ENCODE measurements at regions not wholly inside any gene's neighbourhood (a gene's known extent, or its start where the extent isn't known, plus 50 kb on each side); places are given as distances from the start of the nearest gene placed in this dataset.
"Not testable (repeated sequence)": the region's sequence is repeated elsewhere in the genome, so short reads cannot be mapped to it uniquely, and the experiment has no call there.

DNA sequence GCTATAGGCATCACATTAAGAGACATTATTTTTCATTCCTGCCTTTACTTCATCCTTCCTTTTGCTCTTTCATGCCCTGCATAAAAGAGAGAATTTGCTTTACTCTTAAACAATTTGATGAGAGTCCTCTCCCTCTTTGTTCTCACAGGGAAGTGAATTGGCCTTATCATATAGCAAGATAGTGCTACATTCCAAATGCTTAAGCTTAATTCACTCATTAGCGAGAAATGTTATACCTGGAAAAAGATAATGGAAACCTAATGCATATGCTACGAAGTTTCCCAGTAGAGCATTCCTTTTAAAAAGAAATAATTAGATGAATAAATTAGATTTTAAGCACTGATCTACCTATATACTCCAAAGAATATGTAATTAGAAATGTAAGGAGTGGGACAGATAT lies 798.8 kb downstream of the C12orf50 start:
- no peak for DNase-seq

- no peak for DNase-seq
Observed at GRCh38 chr12:87227162-87227561, 802.0 kb downstream of the C12orf50 start.

- no peak for DNase-seq
Observed at GRCh38 chr12:87217491-87217890, 811.7 kb downstream of the C12orf50 start.

GRCh38 chr12:87216436-87216835 lies 812.8 kb downstream of the C12orf50 start:
- DNase-seq: no peak

DNA sequence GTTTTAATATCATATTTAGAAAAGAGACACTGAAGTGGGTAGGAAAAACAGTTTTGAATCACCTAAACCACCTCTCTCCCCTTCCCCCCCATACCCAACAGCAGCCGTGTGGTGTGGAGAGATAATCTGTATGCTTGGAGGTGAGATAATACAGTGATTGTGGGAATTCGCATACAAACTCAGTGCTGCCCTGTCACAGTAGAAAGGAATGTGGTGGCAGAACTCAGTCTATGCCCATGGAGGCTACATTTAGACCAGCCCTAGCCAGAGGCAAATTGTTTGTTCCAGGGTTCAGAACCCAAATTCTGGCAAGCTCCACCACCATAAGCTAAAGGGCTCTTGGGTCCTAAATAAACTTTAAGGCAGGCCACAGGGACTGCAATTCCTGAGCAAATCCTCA lies 827.0 kb downstream of the C12orf50 start:
- DNase-seq: no peak

DNA sequence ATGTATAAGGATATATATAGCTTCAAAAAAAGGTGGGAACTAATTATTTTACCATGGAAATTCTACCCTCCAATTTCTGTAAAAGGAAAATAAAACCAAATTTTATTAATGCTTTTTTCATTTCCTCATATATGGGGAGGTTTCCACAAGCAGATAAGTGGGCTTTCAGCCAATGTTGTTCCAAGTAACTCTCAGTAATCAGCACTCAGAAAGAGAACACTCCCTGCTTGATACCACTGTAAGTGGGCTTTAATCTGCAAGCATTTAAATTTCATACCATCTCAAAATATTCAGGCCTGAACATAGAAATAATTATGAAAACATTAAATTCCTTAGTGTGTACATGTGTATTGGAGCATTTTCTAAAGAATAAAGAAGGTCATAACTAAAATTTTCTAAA lies 827.6 kb downstream of the C12orf50 start:
- DNase-seq: no peak

DNA sequence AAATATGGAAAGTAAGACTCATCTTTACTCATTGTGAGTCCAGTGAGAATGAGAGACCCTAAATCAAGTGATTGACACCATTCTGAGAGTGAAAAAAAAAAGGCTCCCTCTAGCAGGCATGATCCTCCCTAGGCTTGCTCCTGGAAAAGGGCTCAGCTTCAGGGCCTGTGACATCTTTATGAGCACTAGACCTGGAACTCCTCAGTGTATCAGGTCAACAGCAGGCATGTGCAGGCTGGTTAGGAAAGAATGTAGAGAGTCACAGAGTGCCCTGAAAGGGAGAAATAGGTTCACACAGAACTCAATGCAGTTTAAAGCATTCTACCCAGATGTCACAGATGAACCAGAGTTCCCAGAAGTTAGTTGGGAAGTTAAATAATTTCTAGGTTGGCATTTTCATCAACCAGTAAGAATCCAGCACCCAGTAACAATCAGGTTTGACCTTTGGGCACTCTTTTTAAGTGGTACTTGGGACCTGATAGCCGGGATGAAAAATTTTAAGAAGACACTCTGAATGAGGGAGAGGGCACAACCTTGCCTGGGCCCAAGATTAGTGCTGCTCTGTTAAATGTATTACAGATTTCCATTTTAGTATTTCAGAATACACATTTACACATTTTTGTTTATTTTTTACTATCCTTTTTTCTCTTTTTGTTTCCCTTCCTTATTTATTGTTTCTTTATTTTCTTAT lies 828.8 kb downstream of the C12orf50 start:
- no peak for DNase-seq

- DNase-seq: no peak
Observed at GRCh38 chr12:87198181-87198580, 831.0 kb downstream of the C12orf50 start.

DNA sequence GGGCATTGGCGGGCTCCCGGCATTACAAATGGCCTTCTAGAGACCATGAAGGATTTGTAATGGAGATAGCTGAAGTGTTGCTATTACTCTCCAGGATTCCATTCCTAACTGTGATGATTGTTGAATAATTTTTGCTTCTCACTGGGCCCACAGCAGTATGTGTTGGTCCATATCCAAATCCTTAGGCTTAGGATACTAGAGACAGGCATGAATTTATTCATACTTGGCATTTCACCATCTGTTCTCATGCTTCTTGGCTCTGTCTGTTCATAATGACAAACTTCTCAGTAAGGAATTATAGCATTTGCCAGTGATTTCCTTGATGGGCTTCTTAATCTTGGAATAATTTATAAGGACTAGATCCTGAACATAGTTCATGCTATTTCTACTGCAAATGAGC lies 832.9 kb downstream of the C12orf50 start:
- no peak for DNase-seq

DNA sequence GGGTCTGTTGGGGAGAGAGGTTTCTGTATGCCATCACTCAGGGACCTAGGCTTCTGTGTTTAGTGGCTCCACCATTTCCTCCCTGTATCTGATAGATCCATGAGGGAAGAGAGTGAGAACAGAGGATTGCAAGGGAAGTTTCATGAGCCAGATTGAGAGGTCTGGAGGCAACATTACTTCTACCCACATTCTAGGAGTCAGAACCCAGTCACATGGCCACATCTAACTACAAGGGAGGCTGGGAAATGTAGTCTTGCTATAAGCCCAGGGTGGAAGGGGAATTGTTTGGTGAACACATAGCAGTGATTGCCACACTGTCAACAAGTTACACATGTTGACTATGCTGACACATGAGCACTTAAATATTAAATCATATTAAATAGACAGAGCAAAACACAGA lies 834.8 kb downstream of the C12orf50 start:
- not testable (repeated sequence) for DNase-seq

DNA sequence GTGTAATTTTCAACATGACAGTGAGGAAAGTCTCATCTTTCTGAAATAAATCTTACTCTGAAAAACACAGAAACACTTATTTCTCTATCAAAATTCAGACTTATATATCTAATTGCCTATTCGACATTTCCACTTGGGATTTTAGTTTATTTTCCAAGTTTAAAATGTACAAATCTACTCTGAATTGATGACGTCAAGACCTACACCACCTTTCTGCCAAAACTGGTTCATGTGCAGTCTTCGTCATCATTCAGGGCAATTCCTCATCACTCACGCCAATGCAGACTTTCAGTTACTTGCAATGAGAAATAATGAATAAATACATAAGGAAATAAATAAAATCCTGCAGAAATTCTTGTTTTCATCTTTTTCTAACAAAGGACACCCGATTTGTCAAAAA lies 843.8 kb downstream of the C12orf50 start:
- no peak for DNase-seq

DNA sequence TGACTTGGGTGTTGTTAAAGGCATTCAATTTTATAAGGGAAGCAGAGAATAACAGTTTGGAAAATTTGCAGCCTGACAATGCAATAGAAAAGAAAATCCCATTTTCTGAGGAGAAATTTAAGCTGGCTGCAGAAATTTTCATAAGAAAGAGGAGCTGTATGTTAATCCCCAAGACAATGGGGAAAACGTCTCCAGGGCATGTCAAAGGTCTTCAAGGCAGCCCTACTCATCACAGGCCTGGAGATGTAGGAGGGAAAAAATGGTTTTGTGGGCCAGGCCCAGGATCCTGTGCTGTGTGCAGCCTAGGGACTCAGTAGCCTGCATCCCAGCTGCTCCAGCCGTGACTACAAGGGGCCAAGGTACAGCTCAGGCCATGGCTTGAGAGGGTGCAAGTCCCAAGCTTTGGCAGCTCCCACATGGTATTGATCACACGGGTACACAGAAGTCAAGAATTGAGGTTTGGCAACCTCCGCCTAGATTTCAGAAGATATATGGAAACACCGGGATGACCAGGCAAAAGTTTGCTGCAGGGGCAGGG lies 846.4 kb downstream of the C12orf50 start:
- no peak for DNase-seq

GRCh38 chr12:87171356-87171755 lies 857.8 kb downstream of the C12orf50 start:
- DNase-seq: no peak

GRCh38 chr12:87169010-87169409 lies 860.2 kb downstream of the C12orf50 start:
- no peak for DNase-seq

DNA sequence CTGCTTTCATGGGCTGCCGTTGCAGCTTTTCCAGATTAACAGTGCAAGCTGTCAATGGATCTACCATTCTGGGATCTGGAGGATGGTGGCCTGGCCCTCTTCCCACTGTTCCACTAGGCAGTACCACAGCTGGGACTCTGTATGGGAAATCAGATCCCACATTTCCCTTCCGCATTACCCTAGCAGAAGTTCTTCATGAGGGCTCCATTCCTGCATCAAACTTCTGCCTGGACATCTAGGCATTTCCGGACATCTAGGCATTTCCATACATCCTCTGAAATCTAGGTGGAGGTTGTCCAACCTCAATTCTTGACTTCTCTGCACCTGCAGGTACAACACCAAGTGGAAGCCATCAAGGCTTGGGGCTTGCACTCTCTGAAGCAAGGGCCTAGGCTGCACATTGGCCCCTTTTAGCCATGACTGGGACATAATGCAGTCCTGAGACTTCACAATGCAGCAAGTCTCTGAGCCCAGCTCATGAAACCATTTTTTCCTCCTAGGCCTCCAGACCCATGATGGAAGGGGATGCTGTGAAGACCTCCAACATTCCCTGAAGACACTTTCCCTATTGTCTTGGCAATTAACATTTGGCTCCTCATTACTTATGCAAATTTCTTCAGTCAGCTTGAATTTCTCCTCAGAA lies 863.3 kb downstream of the C12orf50 start:
- no peak for DNase-seq

DNA sequence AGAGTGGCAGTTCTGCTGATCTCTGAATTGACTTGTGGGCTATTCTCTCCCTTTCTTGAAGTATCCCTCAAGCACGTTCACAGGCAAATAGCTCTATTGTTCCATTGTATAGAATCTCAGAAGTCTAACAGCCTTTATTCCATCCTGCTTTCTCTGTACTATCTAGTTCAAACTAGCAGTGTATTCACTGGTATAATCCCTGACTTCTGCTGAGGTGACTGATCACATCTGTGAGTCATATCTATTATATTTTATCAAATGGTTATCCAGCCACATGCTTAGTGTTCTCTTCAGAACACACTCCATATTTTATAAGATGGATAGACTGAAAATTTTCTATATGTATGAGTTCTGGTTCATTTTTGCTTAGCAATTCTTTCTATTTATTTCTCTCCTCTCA lies 866.1 kb downstream of the C12orf50 start:
- DNase-seq: no peak

GRCh38 chr12:87160848-87161601 lies 868.2 kb downstream of the C12orf50 start:
- DNase-seq: no peak

DNA sequence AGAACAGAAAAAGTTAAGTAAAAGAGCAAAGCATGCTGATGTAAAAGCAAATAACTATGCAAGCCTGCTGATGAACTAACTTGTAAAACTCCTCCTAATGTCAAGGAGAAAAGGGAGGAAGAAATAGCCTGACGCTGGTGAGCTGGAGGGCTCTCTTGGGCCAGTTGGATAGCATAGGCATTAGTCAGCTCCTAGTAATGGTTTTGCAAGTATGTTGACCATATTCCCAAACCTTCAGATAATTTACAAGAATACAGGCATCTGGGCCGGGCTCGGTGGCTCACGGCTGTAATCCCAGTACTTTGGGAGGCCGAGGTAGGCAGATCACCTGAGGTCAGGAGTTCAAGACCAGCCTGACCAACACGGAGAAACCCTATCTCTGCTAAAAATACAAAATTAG lies 871.4 kb downstream of the C12orf50 start:
- DNase-seq: no peak

DNA sequence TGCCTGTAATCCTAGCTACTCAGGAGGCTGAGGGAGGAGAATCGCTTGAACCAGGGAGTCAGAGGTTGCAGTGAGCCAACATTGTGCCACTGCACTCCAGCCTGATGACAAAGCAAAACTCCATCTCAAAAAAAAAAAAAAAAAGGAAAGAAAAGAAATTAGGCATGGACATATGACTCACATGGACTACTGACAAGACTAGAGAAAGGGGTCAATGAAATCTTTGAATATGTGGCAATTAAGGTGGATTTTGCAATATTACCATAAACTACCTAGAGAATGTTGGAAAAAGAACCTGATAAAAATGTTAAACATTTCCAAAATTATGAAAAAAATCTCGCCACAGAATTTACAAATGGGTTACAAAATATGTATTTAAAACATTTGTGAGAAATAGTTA lies 873.6 kb downstream of the C12orf50 start:
- DNase-seq: no peak

GRCh38 chr12:87152841-87153528 lies 876.2 kb downstream of the C12orf50 start:
- no peak for DNase-seq

GRCh38 chr12:87152075-87152474 lies 877.1 kb downstream of the C12orf50 start:
- DNase-seq: no peak

- DNase-seq: no peak
Observed at GRCh38 chr12:87150969-87151662, 878.1 kb downstream of the C12orf50 start.

- DNase-seq: no peak
Observed at GRCh38 chr12:87142342-87142741, 886.2 kb upstream of the MGAT4C start.

Data from NCI-H774 (cell line).